ENCODE measurements at regions not wholly inside any gene's neighbourhood (a gene's known extent, or its start where the extent isn't known, plus 50 kb on each side); places are given as distances from the start of the nearest gene placed in this dataset.
"Not testable (repeated sequence)": the region's sequence is repeated elsewhere in the genome, so short reads cannot be mapped to it uniquely, and the experiment has no call there.

- no peak for DNase-seq (ENCODE audit: low spot score)
Measured at GRCh38 chr13:54004026-54004699, 975.5 kb downstream of the OLFM4 start.

GRCh38 chr13:54016542-54016941 is 987.9 kb downstream of the OLFM4 start:
- no peak for DNase-seq (ENCODE audit: low spot score)

DNA sequence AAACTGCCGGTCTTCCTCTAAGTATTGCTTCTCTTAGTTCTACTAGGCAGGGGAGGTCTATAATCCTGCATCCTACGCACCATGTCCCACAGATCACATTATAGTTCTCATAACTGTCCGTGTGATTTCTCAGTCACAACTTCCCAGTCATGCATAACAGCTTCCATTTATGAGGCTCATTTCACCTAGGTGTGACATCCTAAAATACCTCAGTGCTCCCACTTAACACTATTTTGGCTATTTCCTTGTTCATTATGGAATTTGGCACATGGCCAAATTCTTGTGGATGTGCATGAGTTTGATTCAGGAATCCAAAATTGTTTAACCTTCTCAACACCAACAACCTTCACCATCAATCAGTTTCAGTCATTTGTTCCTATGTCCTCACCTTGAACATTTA is 989.9 kb downstream of the OLFM4 start:
- no peak for DNase-seq (ENCODE audit: low spot score)

- DNase-seq (ENCODE audit: low spot score), result no peak
Measured at GRCh38 chr13:54029226-54029625, 1000.6 kb downstream of the OLFM4 start.

- DNase-seq (ENCODE audit: low spot score), result no peak
Measured at GRCh38 chr13:54029720-54030119, 1001.1 kb downstream of the OLFM4 start.

- DNase-seq (ENCODE audit: low spot score), result no peak
Measured at GRCh38 chr13:54033323-54033861, 1004.8 kb downstream of the OLFM4 start.

DNA sequence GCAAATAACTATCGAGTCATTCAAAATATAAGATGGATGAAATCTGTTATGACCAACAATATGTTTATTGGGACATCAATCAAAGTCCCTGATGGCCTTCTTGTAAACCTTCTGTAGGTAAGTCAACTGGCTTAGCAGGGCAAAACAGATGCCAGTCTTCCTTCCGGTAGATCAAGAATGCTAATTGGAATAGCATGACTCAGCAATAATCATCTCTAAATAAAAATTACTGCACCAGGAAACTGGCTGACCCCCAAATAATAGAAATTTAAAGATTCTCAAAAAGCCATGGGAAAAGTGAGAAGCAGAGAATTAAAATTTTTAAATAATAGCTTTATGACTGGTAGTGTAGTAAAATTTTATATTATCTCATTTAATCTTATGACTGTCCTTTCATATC is 1005.4 kb downstream of the OLFM4 start:
- DNase-seq (ENCODE audit: low spot score), result no peak

GRCh38 chr13:54057416-54057815 is 1028.8 kb downstream of the OLFM4 start:
- not testable (repeated sequence) for DNase-seq (ENCODE audit: low spot score)

DNA sequence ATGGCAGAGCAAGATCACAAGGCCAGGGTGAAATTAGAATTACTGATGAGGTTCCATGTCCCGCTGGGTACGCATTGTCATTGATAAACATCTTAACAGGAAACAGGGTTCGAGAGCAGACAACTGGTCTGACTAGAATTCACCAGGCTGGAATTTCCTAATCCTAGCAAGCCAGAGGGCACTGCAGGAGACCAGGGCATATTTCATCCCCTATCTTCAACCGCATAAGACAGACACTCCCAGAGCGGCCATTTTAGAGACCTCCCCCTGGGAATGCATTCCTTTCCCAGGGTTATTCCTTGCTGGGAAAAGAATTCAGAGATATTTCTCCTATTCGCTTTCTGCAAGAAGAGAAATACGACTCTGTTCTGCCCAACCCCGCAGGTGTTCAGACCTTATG is 1041.3 kb downstream of the OLFM4 start:
- DNase-seq (ENCODE audit: low spot score), result not testable (repeated sequence)

GRCh38 chr13:54077569-54077968 is 1049.0 kb downstream of the OLFM4 start:
- DNase-seq (ENCODE audit: low spot score), result no peak

GRCh38 chr13:54078271-54078870 is 1049.8 kb downstream of the OLFM4 start:
- peak; percentile 9 for DNase-seq (ENCODE audit: low spot score)

- not testable (repeated sequence) for DNase-seq (ENCODE audit: low spot score)
Measured at GRCh38 chr13:54082309-54082708, 1053.7 kb downstream of the OLFM4 start.

DNA sequence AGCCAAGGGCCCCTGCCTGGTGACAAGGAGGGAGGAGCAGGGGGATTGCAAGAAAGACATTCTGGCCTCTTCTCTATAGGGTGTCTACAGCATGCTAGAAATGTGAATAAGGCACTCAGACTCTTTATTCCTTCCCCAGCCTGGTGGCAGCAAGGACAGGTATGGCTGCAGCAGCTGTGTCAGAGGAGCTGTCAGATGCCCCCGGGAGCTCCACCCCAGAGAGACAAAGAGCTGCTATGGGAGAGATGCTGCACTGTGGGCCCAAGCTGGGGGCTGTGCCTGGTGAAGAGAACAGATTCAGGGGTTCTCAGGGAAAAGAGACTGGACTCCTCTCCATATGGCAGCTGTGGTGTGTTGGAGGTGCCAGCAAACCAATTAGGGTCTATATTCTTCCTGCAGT is 1063.3 kb downstream of the OLFM4 start:
- DNase-seq (ENCODE audit: low spot score), result no peak

- DNase-seq (ENCODE audit: low spot score), result no peak
Measured at GRCh38 chr13:54092686-54093085, 1064.1 kb downstream of the OLFM4 start.

DNA sequence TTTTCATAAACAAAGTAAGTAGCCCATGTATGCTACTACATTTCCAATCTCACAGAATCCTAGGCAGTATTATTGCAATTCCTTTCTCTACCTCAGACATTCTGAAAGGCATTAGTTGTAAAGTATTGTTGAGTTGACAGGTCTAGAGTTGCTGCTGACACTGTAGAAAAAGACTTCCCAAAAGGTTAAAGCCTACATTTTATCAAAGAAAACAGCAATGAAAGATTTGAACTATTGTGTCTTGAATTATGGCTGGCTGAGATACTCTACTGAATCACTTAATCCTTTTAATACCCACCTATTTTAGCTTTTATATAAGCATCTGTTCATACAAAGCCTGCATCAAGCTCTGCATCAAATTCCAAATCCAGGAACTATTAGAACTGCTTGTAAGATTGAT is 1082.0 kb downstream of the OLFM4 start:
- DNase-seq (ENCODE audit: low spot score), result no peak

DNA sequence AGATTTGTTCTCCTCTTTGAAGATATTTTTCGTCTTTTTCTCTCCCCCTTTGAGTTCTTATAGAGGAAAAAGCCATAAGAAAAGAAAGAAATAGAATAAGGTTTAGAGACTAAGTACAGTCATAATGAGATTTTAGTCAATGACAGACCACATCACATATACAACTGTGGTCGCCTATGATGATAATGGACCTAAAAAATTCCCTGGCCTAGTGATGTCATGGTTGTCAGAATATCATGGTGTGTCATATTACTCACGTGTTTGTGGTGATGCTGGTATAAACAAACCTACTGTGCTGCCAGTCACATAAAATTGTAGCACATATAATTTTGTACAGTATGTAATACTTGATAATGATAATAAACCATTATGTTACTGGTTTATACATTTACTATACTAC is 1096.1 kb downstream of the OLFM4 start:
- no peak for DNase-seq (ENCODE audit: low spot score)

DNA sequence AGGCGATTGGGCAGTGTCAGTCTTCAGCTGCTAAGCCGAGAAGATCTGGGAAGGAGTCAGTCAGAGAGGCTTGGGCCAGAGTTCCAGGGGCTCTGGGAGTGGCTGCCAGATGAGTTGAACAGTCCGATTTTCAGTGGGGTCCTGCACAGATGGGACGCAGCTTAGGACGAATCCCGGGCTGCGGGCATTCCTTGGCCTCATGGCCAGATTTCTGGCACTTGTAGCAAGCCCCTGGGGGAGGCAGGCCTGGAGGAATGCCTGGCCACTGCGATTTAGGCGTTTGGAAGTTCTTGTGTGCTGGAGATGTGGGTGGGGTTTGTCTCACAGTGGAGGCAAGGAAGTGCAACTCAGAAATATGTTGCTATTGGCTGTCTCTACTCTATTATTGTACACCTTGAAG is 1102.3 kb downstream of the OLFM4 start:
- not testable (repeated sequence) for DNase-seq (ENCODE audit: low spot score)

GRCh38 chr13:54131433-54131832 is 1102.8 kb downstream of the OLFM4 start:
- DNase-seq (ENCODE audit: low spot score), result not testable (repeated sequence)

GRCh38 chr13:54132127-54132526 is 1103.5 kb downstream of the OLFM4 start:
- not testable (repeated sequence) for DNase-seq (ENCODE audit: low spot score)

- DNase-seq (ENCODE audit: low spot score), result not testable (repeated sequence)
Measured at GRCh38 chr13:54132720-54133119, 1104.1 kb downstream of the OLFM4 start.

GRCh38 chr13:54133746-54134145 is 1105.1 kb downstream of the OLFM4 start:
- no peak for DNase-seq (ENCODE audit: low spot score)

- DNase-seq (ENCODE audit: low spot score), result no peak
Measured at GRCh38 chr13:54144828-54145227, 1116.2 kb downstream of the OLFM4 start.

DNA sequence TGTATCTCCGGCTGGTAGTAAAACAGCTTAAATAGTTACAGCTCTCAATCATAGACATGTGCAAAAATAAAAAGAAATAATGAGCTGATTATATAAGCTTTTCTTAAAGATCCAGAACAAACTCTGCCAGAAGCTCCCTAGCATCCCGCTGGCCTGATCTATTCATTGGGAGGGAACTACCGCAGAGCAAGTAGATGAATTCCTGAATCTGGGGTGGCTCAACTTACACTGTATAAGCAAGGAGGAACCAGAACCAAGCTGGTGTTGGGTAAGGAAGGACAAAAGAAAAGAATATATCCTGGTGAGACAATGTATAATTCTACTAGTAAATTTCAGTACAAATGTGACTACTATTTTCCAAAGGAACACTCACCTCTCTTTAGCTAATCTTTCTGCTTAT is 1122.2 kb downstream of the OLFM4 start:
- no peak for DNase-seq (ENCODE audit: low spot score)

GRCh38 chr13:54162069-54162468 is 1133.5 kb downstream of the OLFM4 start:
- no peak for DNase-seq (ENCODE audit: low spot score)
